SH-SY5Y (cell line): ENCODE measurements at regions not wholly inside any gene's neighbourhood (a gene's known extent, or its start where the extent isn't known, plus 50 kb on each side); places are given as distances from the start of the nearest gene placed in this dataset.

Source experiments
- GATA2 ChIP-seq: IDR thresholded peaks from 2 replicates; pipeline ENCODE4 v1.6.1; 2011; ENCODE audit warnings: mild to moderate bottlenecking, low read depth, low read length
- GATA3 ChIP-seq: IDR thresholded peaks from 2 replicates; pipeline ENCODE4 v1.6.1; 2011; ENCODE audit warnings: low read depth, mild to moderate bottlenecking, low read length, moderate library complexity

- no peak for TF ChIP-seq GATA2
- no peak for TF ChIP-seq GATA3
Observed at GRCh38 chr11:95545116-95545875, 244.3 kb downstream of the FAM76B start.
